Right renal cortex interstitium (tissue), 3 donors: ENCODE measurements at regions not wholly inside any gene's neighbourhood (a gene's known extent, or its start where the extent isn't known, plus 50 kb on each side); places are given as distances from the start of the nearest gene placed in this dataset.
"Not testable (repeated sequence)": the region's sequence is repeated elsewhere in the genome, so short reads cannot be mapped to it uniquely, and the experiment has no call there.

Experiments used
- DNase-seq, 3 donors: peaks; one replicate each; pipeline ENCODE4 v3.0.0-alpha.2; 2013; ENCODE audit warnings: low read depth in 3 of 3, low spot score in 2 of 3

- no peak for DNase-seq
These were observed 282.1 kb downstream of the SHOX start for GRCh38 chrX:912677-913076.

- not testable (repeated sequence) for DNase-seq
These were observed 278.5 kb downstream of the SHOX start for GRCh38 chrX:909068-909467.

- DNase-seq = no peak
These were observed 276.0 kb downstream of the SHOX start for GRCh38 chrX:906586-906985.

- no peak for DNase-seq
These were observed 275.4 kb downstream of the SHOX start for GRCh38 chrX:905848-906566.

GRCh38 chrX:903116-903515 is 272.5 kb downstream of the SHOX start:
- DNase-seq = no peak

GRCh38 chrX:896256-896655 is 265.7 kb downstream of the SHOX start:
- DNase-seq = no peak

- DNase-seq = no peak
These were observed 259.5 kb downstream of the SHOX start for GRCh38 chrX:889966-890651.

GRCh38 chrX:887724-888123 is 257.1 kb downstream of the SHOX start:
- DNase-seq = not testable (repeated sequence)

GRCh38 chrX:883588-883987 is 253.0 kb downstream of the SHOX start:
- no peak for DNase-seq

- DNase-seq = not testable (repeated sequence)
These were observed 249.4 kb downstream of the SHOX start for GRCh38 chrX:879756-880698.

GRCh38 chrX:874061-874460 is 243.5 kb downstream of the SHOX start:
- no peak for DNase-seq

GRCh38 chrX:873016-873415 is 242.4 kb downstream of the SHOX start:
- DNase-seq = no peak

- DNase-seq = no peak
These were observed 241.5 kb downstream of the SHOX start for GRCh38 chrX:872090-872489.

- no peak for DNase-seq
These were observed 241.0 kb downstream of the SHOX start for GRCh38 chrX:871626-872025.

GRCh38 chrX:867966-868647 is 237.5 kb downstream of the SHOX start:
- DNase-seq = no peak

GRCh38 chrX:867502-867901 is 236.9 kb downstream of the SHOX start:
- DNase-seq = no peak

GRCh38 chrX:866441-866990 is 235.9 kb downstream of the SHOX start:
- DNase-seq = no peak

- DNase-seq = no peak
These were observed 234.8 kb downstream of the SHOX start for GRCh38 chrX:865422-865821.

GRCh38 chrX:861921-862320 is 231.3 kb downstream of the SHOX start:
- no peak for DNase-seq

- no peak for DNase-seq
These were observed 230.8 kb downstream of the SHOX start for GRCh38 chrX:861340-861890.
